Astrocyte (in vitro differentiated cells and primary cell): ENCODE measurements at regions not wholly inside any gene's neighbourhood (a gene's known extent, or its start where the extent isn't known, plus 50 kb on each side); places are given as distances from the start of the nearest gene placed in this dataset.

Experiments used
- DNase-seq: peaks from one replicate; pipeline ENCODE4 v3.0.0-alpha.2; 2010; ENCODE audit warnings: low read depth
- FAIRE-seq: peaks from 2 replicates; lab custom pipeline; 2011; peaks lifted over from hg19 to GRCh38; lab: Jason Lieb, UNC
- H2AFZ ChIP-seq: 2 replicates; pipeline ENCODE4 v1.6.0; 2012; ENCODE audit warnings: low read depth, low read length, inconsistent platforms
- H3K27ac ChIP-seq: 2 replicates; pipeline ENCODE4 v1.5.1; 2011; ENCODE audit warnings: low read depth, low read length, inconsistent platforms
- H3K27me3 ChIP-seq: 2 replicates; pipeline ENCODE4 v1.6.0; 2011; ENCODE audit warnings: low read length, inconsistent platforms; ENCODE audit not compliant: insufficient read depth
- H3K36me3 ChIP-seq: 2 replicates; pipeline ENCODE4 v1.5.1; 2011; ENCODE audit warnings: low read length, inconsistent platforms; ENCODE audit not compliant: insufficient read depth
- H3K4me1 ChIP-seq: 2 replicates; pipeline ENCODE4 v1.5.1; 2011; ENCODE audit warnings: low read length, inconsistent platforms; ENCODE audit not compliant: insufficient read depth
- H3K4me2 ChIP-seq: 2 replicates; pipeline ENCODE4 v1.6.0; 2012; ENCODE audit warnings: low read length, inconsistent platforms
- H3K4me3 ChIP-seq: 2 replicates; pipeline ENCODE4 v1.5.1; 2011; ENCODE audit warnings: low read depth, mild to moderate bottlenecking, low read length, inconsistent platforms; ENCODE audit not compliant: insufficient read depth
- H3K79me2 ChIP-seq: 2 replicates; pipeline ENCODE4 v1.6.0; 2012; ENCODE audit warnings: mild to moderate bottlenecking, low read length, inconsistent platforms; ENCODE audit not compliant: insufficient read depth
- H3K9ac ChIP-seq: 2 replicates; pipeline ENCODE4 v1.6.0; 2012; ENCODE audit warnings: mild to moderate bottlenecking, low read length, inconsistent platforms
- H3K9me3 ChIP-seq: 2 replicates; pipeline ENCODE4 v1.5.1; 2012; ENCODE audit warnings: low read depth, mild to moderate bottlenecking, low read length, inconsistent platforms; ENCODE audit not compliant: insufficient read depth
- H4K20me1 ChIP-seq: 2 replicates; pipeline ENCODE4 v1.6.0; 2012; ENCODE audit warnings: low read length, inconsistent platforms; ENCODE audit not compliant: insufficient read depth
- H3K27ac Mint-ChIP-seq: one replicate; pipeline ENCODE4 v1.8.0; 2021; ENCODE audit warnings: mild to moderate bottlenecking, mixed read lengths; ENCODE audit not compliant: unreplicated experiment
- H3K27me3 Mint-ChIP-seq: one replicate; pipeline ENCODE4 v1.8.0; 2021; ENCODE audit warnings: low read depth, mixed read lengths; ENCODE audit not compliant: unreplicated experiment
- H3K36me3 Mint-ChIP-seq: one replicate; pipeline ENCODE4 v1.8.0; 2021; ENCODE audit warnings: low read depth, mixed read lengths; ENCODE audit not compliant: unreplicated experiment
- H3K4me1 Mint-ChIP-seq: one replicate; pipeline ENCODE4 v1.8.0; 2021; ENCODE audit warnings: low read depth, mixed read lengths; ENCODE audit not compliant: unreplicated experiment
- H3K4me3 Mint-ChIP-seq: one replicate; pipeline ENCODE4 v1.8.0; 2021; ENCODE audit warnings: mild to moderate bottlenecking, moderate library complexity, mixed read lengths; ENCODE audit not compliant: unreplicated experiment
- H3K9me3 Mint-ChIP-seq: one replicate; pipeline ENCODE4 v1.8.0; 2021; ENCODE audit warnings: mild to moderate bottlenecking, mixed read lengths; ENCODE audit not compliant: unreplicated experiment
- CTCF ChIP-seq: IDR thresholded peaks from 2 replicates; pipeline ENCODE4 v1.5.1; 2011; ENCODE audit warnings: low read depth, mild to moderate bottlenecking, inconsistent platforms, low read length, moderate library complexity; ENCODE audit not compliant: insufficient read depth
- EZH2 ChIP-seq: IDR thresholded peaks from 2 replicates; pipeline ENCODE4 v1.6.1; 2012; ENCODE audit warnings: mild to moderate bottlenecking, low read length, inconsistent platforms; ENCODE audit not compliant: insufficient read depth

DNA sequence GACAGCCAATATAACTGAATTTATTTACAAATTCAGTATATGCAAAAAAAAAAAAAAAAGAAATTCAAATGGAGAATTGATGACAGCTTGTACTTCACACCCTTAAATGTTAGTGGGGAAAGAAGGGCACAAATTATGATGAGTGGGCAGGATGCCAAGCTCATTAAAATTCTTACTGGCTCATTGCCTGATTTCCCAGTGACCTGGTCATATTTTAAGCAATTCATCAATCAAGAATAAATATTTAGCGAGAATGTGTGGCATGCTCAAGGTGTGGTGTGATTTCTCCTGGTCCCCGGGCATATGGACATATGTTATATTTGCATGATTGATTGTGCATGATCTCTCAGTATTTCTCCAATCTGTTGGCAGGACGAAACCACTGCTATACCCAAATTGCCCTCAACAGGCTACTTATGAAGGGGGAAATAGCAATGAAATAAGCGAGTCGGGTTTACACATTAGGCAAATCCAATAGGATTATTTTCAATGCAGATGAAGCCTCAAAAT lies 883.0 kb downstream of the LRRTM4 start:
- FAIRE-seq = no peak
- Histone ChIP-seq H2AFZ (no peak overlapping the region), H3K4me2 (no peak overlapping the region), H3K36me3 (no peaks in the 10 kb centered on the region), H3K9ac (no peak overlapping the region), H4K20me1 (no peaks in the 10 kb centered on the region), H3K79me2 (no peaks in the 10 kb centered on the region), H3K4me1 (no peaks in the 10 kb centered on the region), H3K27me3 (no peaks in the 10 kb centered on the region), H3K9me3 (no peaks in the 10 kb centered on the region), H3K4me3 (no peak overlapping the region), H3K27ac (no peak overlapping the region)
- DNase-seq = no peak
- H3K4me3 Mint-ChIP-seq = no peak overlapping the region
- no peak for TF ChIP-seq EZH2
- no peak for TF ChIP-seq CTCF
- no peaks in the 10 kb centered on the region for H3K27me3 Mint-ChIP-seq
- H3K9me3 Mint-ChIP-seq = no peaks in the 10 kb centered on the region
- peaks cover 3% of the 10 kb centered on the region for H3K4me1 Mint-ChIP-seq
- H3K36me3 Mint-ChIP-seq = no peaks in the 10 kb centered on the region
- no peak overlapping the region for H3K27ac Mint-ChIP-seq

GRCh38 chr2:76633276-76633921 lies 888.8 kb downstream of the LRRTM4 start:
- no peak overlapping the region for H3K9ac ChIP-seq
- H2AFZ ChIP-seq = no peak overlapping the region
- no peaks in the 10 kb centered on the region for H3K4me1 ChIP-seq
- Mint-ChIP-seq H3K4me3 (no peak overlapping the region), H3K27me3 (peaks cover 2% of the 10 kb centered on the region), H3K9me3 (no peaks in the 10 kb centered on the region), H3K4me1 (no peaks in the 10 kb centered on the region), H3K36me3 (no peaks in the 10 kb centered on the region), H3K27ac (no peak overlapping the region)
- TF ChIP-seq CTCF = no peak
- no peak for TF ChIP-seq EZH2
- no peaks in the 10 kb centered on the region for H4K20me1 ChIP-seq
- H3K27me3 ChIP-seq = no peaks in the 10 kb centered on the region
- H3K27ac ChIP-seq = no peak overlapping the region
- peaks cover 4% of the 10 kb centered on the region for H3K9me3 ChIP-seq
- no peak overlapping the region for H3K4me3 ChIP-seq
- H3K79me2 ChIP-seq = no peaks in the 10 kb centered on the region
- H3K4me2 ChIP-seq = no peak overlapping the region
- DNase-seq (no peak), FAIRE-seq (no peak)
- no peaks in the 10 kb centered on the region for H3K36me3 ChIP-seq

- H3K27ac ChIP-seq = no peak overlapping the region
- H3K4me3 ChIP-seq = no peak overlapping the region
- peaks cover 3% of the 10 kb centered on the region for H3K9me3 ChIP-seq
- H3K79me2 ChIP-seq = no peaks in the 10 kb centered on the region
- H3K27ac Mint-ChIP-seq = no peak overlapping the region
- H3K4me2 ChIP-seq = no peak overlapping the region
- no peaks in the 10 kb centered on the region for H3K36me3 Mint-ChIP-seq
- H3K4me1 Mint-ChIP-seq = no peaks in the 10 kb centered on the region
- H3K4me1 ChIP-seq = no peaks in the 10 kb centered on the region
- DNase-seq = no peak
- no peak for FAIRE-seq
- no peak for TF ChIP-seq EZH2
- no peak for TF ChIP-seq CTCF
- H4K20me1 ChIP-seq = no peaks in the 10 kb centered on the region
- H3K36me3 ChIP-seq = no peaks in the 10 kb centered on the region
- no peaks in the 10 kb centered on the region for H3K27me3 ChIP-seq
- H2AFZ ChIP-seq = no peak overlapping the region
- no peak overlapping the region for H3K9ac ChIP-seq
- H3K27me3 Mint-ChIP-seq = peaks cover 2% of the 10 kb centered on the region
- no peak overlapping the region for H3K4me3 Mint-ChIP-seq
- no peaks in the 10 kb centered on the region for H3K9me3 Mint-ChIP-seq
These were observed 897.1 kb downstream of the LRRTM4 start for GRCh38 chr2:76625101-76625500.
